ENCODE measurements at regions not wholly inside any gene's neighbourhood (a gene's known extent, or its start where the extent isn't known, plus 50 kb on each side); places are given as distances from the start of the nearest gene placed in this dataset.

GRCh38 chr5:154603485-154603884 lies 125.5 kb upstream of the HAND1 start:
- H3K36me3 Mint-ChIP-seq (ENCODE audit: low read depth) = no peaks in the 10 kb centered on the region
- peak overlapping the region; percentile 47; the same call in 1 of the 2 replicates for H3K4me3 ChIP-seq
- no peak overlapping the region for H3K27ac ChIP-seq (ENCODE audit: low read depth)

More at GRCh38 chr5:154603485-154603884, 125.5 kb upstream of the HAND1 start:
- Histone ChIP-seq H3F3A (replicated peaks; ENCODE audit: low read depth) (no peaks in the 10 kb centered on the region; the same call in 1 of the 2 replicates), H3K27me3 (ENCODE audit: insufficient read depth) (peaks cover 41% of the 10 kb centered on the region), H2AFZ (no peak overlapping the region; the same call in 1 of the 2 replicates), H3K79me2 (replicated peaks; ENCODE audit: insufficient read depth) (no peaks in the 10 kb centered on the region), H3K9me2 (ENCODE audit: insufficient read depth) (no peaks in the 10 kb centered on the region), H3K36me3 (ENCODE audit: insufficient read depth) (no peaks in the 10 kb centered on the region), H3K4me2 (peak overlapping the region; percentile 72; the same call in 1 of the 2 replicates), H3K4me1 (ENCODE audit: insufficient read depth) (peaks cover 15% of the 10 kb centered on the region; the same call in 1 of the 2 replicates), H4K20me1 (replicated peaks; ENCODE audit: insufficient read depth) (no peaks in the 10 kb centered on the region)
- H3K4me3 Mint-ChIP-seq = no peak overlapping the region
- TF ChIP-seq EZH2phosphoT487 (IDR thresholded peaks at IDR 0.05; ENCODE audit: unreplicated experiment) = no peak
- no peak for TF ChIP-seq ZNF331 (CRISPR knock-in tag; IDR thresholded peaks at IDR 0.05; ENCODE audit: low read depth)
- TF ChIP-seq CREB1 (CRISPR knock-in tag; IDR thresholded peaks at IDR 0.05; ENCODE audit: low read depth) = no peak
- no peak for TF ChIP-seq CTCF (conservative IDR thresholded peaks at IDR 0.05; ENCODE audit: low read depth in 2 of 2)
- TF ChIP-seq POLR2AphosphoS5 (IDR thresholded peaks at IDR 0.05; ENCODE audit: low read depth) = no peak
- no peak for TF ChIP-seq ZNF462 (CRISPR knock-in tag; IDR thresholded peaks at IDR 0.05)
- TF ChIP-seq REST (IDR thresholded peaks at IDR 0.05; ENCODE audit: unreplicated experiment) = no peak
- no peak for TF ChIP-seq ZNF114 (CRISPR knock-in tag; IDR thresholded peaks at IDR 0.05)
- no peak for TF ChIP-seq NANOG (IDR thresholded peaks at IDR 0.05; ENCODE audit: borderline replicate concordance)
- no peak for TF ChIP-seq EZH2 (IDR thresholded peaks at IDR 0.05; ENCODE audit: low read depth, unreplicated experiment)
- no peak for TF ChIP-seq STAT1 (IDR thresholded peaks at IDR 0.05; ENCODE audit: unreplicated experiment)
- TF ChIP-seq ETS1 (IDR thresholded peaks at IDR 0.05) = no peak
- TF ChIP-seq JUNB (IDR thresholded peaks at IDR 0.05; ENCODE audit: unreplicated experiment) = no peak
- ATAC-seq = no peak
- peaks cover 3% of the 10 kb centered on the region; the same call in 1 of the 3 replicates for H3K4me1 Mint-ChIP-seq
- peaks cover 21% of the 10 kb centered on the region for H3K27me3 Mint-ChIP-seq (ENCODE audit: insufficient read depth, low read depth, poor library complexity)
- H3K9me3 Mint-ChIP-seq = no peaks in the 10 kb centered on the region
- DNase-seq (ENCODE audit: low spot score) = no peak
- no peak overlapping the region for H3K27ac Mint-ChIP-seq
